Endothelial cell of umbilical vein (primary cell): ENCODE measurements at regions not wholly inside any gene's neighbourhood (a gene's known extent, or its start where the extent isn't known, plus 50 kb on each side); places are given as distances from the start of the nearest gene placed in this dataset.

Experiments used
- CTCF ChIP-seq, 2 donors: IDR thresholded peaks; 1 replicate in 1 of 2; 2 replicates in 1 of 2; pipeline ENCODE4 v1.5.1; 2011; ENCODE audit warnings: low read length in 2 of 2, mild to moderate bottlenecking in 2 of 2, moderate library complexity in 2 of 2, control low read depth in 1 of 2, inconsistent platforms in 1 of 2, low read depth in 1 of 2; ENCODE audit not compliant: insufficient read depth in 1 of 2; ENCODE audit errors: extremely low read depth in 1 of 2
- EZH2 ChIP-seq: IDR thresholded peaks from 2 replicates; pipeline ENCODE4 v1.6.1; 2012; ENCODE audit warnings: borderline replicate concordance, low read depth, mild to moderate bottlenecking, moderate library complexity, low read length, inconsistent platforms; ENCODE audit not compliant: severe bottlenecking
- POLR2A ChIP-seq: IDR thresholded peaks from 2 replicates; pipeline ENCODE4 v1.6.1; 2012; ENCODE audit warnings: low read depth, mild to moderate bottlenecking, control low read depth, low read length

GRCh38 chr1:83673312-83673711, 325.6 kb downstream of the TTLL7 start:
- TF ChIP-seq EZH2 (no peak), CTCF (IDR thresholded peaks at IDR 0.05; ENCODE audit: extremely low read depth in 1 of 2, insufficient read depth in 1 of 2, low read depth in 1 of 2, low read length in 2 of 2) (no peak), POLR2A (no peak)
